Activated T-helper 2 cell treated with anti-CD3 and anti-CD28 coated beads, Interferon-gamma antibody, Interleukin-2, Interleukin-4, amounts not matched to agents 10 μg/mL and 5 μg/mL and 100 μg/mL, durations not matched to agents 14 hours and 24 hours and 36 hours (primary cell): ENCODE measurements at regions not wholly inside any gene's neighbourhood (a gene's known extent, or its start where the extent isn't known, plus 50 kb on each side); places are given as distances from the start of the nearest gene placed in this dataset.
A peak's percentile ranks its signal among the peaks of the same experiment; 100 is the strongest.

Experiments used
- DNase-seq: peaks from one replicate; pipeline ENCODE4 v3.0.0; 2021; ENCODE audit warnings: low spot score
- H3K27ac Mint-ChIP-seq: one replicate; pipeline ENCODE4 v1.8.0; 2021; ENCODE audit warnings: mixed read lengths
- H3K27me3 Mint-ChIP-seq: one replicate; pipeline ENCODE4 v1.8.0; 2021; ENCODE audit warnings: low read depth, mixed read lengths
- H3K36me3 Mint-ChIP-seq: one replicate; pipeline ENCODE4 v1.8.0; 2021; ENCODE audit warnings: low read depth, mixed read lengths
- H3K4me1 Mint-ChIP-seq: one replicate; pipeline ENCODE4 v1.8.0; 2021; ENCODE audit warnings: low read depth, mixed read lengths
- H3K4me3 Mint-ChIP-seq: one replicate; pipeline ENCODE4 v1.8.0; 2021; ENCODE audit warnings: low read depth, mild to moderate bottlenecking, moderate library complexity, mixed read lengths
- H3K9me3 Mint-ChIP-seq: one replicate; pipeline ENCODE4 v1.8.0; 2021; ENCODE audit warnings: mixed read lengths
- intact Hi-C: fragments of 100-400 bp; cut with micrococcal nuclease; formaldehyde crosslinking; loops from one replicate; pipeline ENCODE4 v1.15.1; 2023

GRCh38 chr6:14626556-14626955, 509.0 kb downstream of the CD83 start:
- H3K27ac Mint-ChIP-seq: no peak overlapping the region
- H3K36me3 Mint-ChIP-seq: peaks cover 11% of the 10 kb centered on the region
- DNase-seq: no peak
- intact Hi-C loops: no loop called here
- H3K27me3 Mint-ChIP-seq: no peaks in the 10 kb centered on the region
- no peaks in the 10 kb centered on the region for H3K9me3 Mint-ChIP-seq
- peaks cover 13% of the 10 kb centered on the region for H3K4me1 Mint-ChIP-seq
- H3K4me3 Mint-ChIP-seq: no peak overlapping the region

- H3K27ac Mint-ChIP-seq: no peak overlapping the region
- no peak overlapping the region for H3K4me3 Mint-ChIP-seq
- peaks cover 25% of the 10 kb centered on the region for H3K4me1 Mint-ChIP-seq
- peaks cover 11% of the 10 kb centered on the region for H3K36me3 Mint-ChIP-seq
- H3K27me3 Mint-ChIP-seq: no peaks in the 10 kb centered on the region
- no peak for DNase-seq
- intact Hi-C loops: no loop called here
- no peaks in the 10 kb centered on the region for H3K9me3 Mint-ChIP-seq
Observed at GRCh38 chr6:14630016-14630415, 512.4 kb downstream of the CD83 start.

DNA sequence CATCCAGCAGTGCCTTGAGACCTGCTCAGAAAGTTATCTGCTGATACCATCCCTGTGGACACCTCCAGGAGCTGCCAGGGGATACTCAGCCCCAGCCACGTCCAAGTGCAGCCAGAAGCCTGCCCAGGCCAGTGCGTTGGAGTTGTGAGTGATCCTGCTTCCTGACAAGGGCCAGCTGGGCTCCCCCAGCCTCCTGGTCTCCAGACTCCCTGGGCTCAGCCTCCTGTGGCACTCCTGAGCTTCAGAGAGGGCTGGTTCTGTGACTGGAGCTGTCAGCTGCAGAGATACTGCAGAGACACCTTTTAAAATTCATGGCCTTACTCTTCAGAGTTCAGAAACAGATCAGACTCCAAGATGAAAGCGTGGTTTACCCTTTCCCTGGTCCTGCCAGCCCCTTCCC, 515.9 kb downstream of the CD83 start:
- H3K4me1 Mint-ChIP-seq: peaks cover 48% of the 10 kb centered on the region
- H3K36me3 Mint-ChIP-seq: no peaks in the 10 kb centered on the region
- intact Hi-C loops: no loop called here
- no peak for DNase-seq
- H3K27ac Mint-ChIP-seq: no peak overlapping the region
- H3K27me3 Mint-ChIP-seq: no peaks in the 10 kb centered on the region
- no peaks in the 10 kb centered on the region for H3K9me3 Mint-ChIP-seq
- H3K4me3 Mint-ChIP-seq: no peak overlapping the region

GRCh38 chr6:14634072-14634471, 516.5 kb downstream of the CD83 start:
- intact Hi-C loops: no loop called here
- H3K27ac Mint-ChIP-seq: no peak overlapping the region
- no peak for DNase-seq
- H3K4me3 Mint-ChIP-seq: no peak overlapping the region
- no peaks in the 10 kb centered on the region for H3K9me3 Mint-ChIP-seq
- H3K4me1 Mint-ChIP-seq: peaks cover 54% of the 10 kb centered on the region
- no peaks in the 10 kb centered on the region for H3K36me3 Mint-ChIP-seq
- no peaks in the 10 kb centered on the region for H3K27me3 Mint-ChIP-seq

DNA sequence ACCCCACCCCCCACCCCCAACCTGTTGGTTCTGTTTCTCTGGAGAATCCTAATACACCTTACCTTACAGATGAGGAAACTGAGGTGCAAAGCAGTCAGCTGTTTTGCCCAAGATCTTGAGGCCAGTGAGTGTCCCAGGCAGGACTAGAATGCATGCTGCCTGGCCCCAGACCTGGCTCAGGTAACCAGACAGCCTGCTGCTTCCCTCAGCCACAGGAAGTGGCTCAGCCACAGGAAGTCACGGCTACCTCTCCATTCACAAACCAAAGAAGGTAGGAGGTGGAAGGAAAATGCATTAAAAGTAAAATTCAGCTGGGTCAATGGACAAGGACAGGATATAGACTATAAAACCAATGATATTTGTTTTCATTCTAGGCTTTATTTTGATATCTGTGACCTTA, 517.6 kb downstream of the CD83 start:
- Mint-ChIP-seq H3K4me1 (peaks cover 60% of the 10 kb centered on the region), H3K27ac (peak overlapping the region; percentile 67), H3K27me3 (no peaks in the 10 kb centered on the region), H3K9me3 (no peaks in the 10 kb centered on the region), H3K4me3 (peak overlapping the region; percentile 37), H3K36me3 (no peaks in the 10 kb centered on the region)
- DNase-seq: peak; percentile 41
- intact Hi-C loops: loop anchor here (1.0 to 5.0 kb wide), 2 partner anchors 93 to 424 kb away; no protein-coding TSS in a partner anchor

DNA sequence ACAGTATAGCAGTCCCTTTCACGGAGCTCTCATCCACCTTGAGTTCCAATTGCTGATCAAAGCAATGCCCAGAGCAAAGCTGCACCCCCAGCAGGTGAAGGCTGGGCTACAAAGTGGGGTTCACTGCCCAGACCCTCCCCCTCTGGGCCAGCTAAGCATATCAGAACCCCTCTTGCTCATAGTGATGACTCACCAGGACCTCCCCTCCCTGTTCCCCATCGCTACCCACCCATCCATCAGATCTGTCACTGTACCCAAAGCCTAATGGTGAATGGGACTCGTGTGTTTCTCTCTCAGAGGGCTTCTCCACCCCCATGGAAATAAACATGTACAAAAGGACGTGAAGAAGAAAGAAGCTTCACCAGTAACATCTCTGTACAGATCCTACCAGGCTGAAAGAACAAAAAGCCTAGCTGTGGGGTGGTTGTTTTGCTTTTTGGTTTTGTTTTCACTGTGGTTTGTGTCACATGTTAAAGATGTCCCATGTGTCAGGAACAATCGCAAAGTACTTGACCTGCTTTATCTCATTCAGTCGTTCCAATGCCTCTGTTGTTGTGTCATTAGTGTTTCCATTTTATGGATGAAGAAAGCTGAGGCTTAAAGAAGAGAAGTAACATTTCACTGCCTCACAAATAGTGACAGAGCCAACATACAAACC, 518.5 kb downstream of the CD83 start:
- Mint-ChIP-seq H3K4me3 (peak overlapping the region; percentile 27), H3K36me3 (no peaks in the 10 kb centered on the region)
- intact Hi-C loops: loop anchor here (1.0 to 5.0 kb wide), 4 partner anchors 21 to 425 kb away; no protein-coding TSS in a partner anchor

GRCh38 chr6:14638435-14638905, 520.9 kb downstream of the CD83 start:
- intact Hi-C loops: loop anchor here (5.0 kb wide), 1 partner anchor 96 kb away; no protein-coding TSS in a partner anchor

More for the DNA sequence above, 518.5 kb downstream of the CD83 start:
- no peak for DNase-seq
- Mint-ChIP-seq H3K9me3 (no peaks in the 10 kb centered on the region), H3K27me3 (peaks cover 3% of the 10 kb centered on the region), H3K4me1 (peaks cover 63% of the 10 kb centered on the region), H3K27ac (peak overlapping the region; percentile 84)

DNA sequence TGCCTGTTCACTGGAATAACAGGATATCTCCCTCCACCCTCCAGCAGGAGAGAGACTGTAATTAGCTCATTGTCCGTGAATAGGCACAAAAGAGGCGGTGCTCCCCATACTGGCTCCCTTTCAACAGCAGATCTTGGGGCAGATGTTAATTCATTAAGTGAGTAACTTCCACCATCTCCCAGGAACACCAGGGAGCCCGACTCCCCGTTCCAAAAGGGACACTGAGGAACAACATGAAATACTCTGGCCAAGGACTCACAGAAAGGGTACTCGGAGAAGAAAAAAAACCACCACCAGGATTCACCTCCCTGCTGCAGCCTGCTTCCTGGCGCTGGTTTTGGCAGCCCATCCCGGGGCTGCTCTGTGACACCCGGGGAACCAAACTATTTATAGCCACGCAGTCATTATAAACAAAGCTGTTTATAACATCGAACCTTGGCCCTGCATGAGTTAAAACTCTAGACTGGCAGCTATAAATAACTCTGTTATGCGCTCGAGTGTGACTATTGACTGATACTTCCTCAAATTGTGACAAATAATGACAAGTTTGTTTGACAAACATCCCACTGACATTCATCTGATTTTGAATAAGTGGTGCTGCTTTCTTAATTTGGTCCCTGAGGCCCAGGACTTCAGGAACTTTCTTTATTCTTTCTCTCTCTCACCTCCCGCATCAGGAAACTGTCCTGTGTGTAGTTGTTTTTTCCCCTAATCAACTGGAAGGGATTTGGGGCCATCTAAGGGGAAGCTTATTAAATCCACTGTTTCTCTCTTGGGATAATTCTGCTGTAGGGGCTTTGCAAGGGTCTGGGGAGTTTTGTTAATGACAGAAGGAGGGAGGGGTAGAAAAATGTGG, 521.6 kb downstream of the CD83 start:
- intact Hi-C loops: loop anchor here (5.0 kb wide), 1 partner anchor 97 kb away; no protein-coding TSS in a partner anchor
- peaks cover 74% of the 10 kb centered on the region for H3K4me1 Mint-ChIP-seq
- H3K27me3 Mint-ChIP-seq: peaks cover 3% of the 10 kb centered on the region
- no peak for DNase-seq
- peaks cover 2% of the 10 kb centered on the region for H3K36me3 Mint-ChIP-seq
- no peak overlapping the region for H3K4me3 Mint-ChIP-seq
- H3K27ac Mint-ChIP-seq: no peak overlapping the region
- no peaks in the 10 kb centered on the region for H3K9me3 Mint-ChIP-seq

More at GRCh38 chr6:14638435-14638905, 520.9 kb downstream of the CD83 start:
- no peak overlapping the region for H3K27ac Mint-ChIP-seq
- peaks cover 2% of the 10 kb centered on the region for H3K36me3 Mint-ChIP-seq
- H3K27me3 Mint-ChIP-seq: peaks cover 3% of the 10 kb centered on the region
- H3K9me3 Mint-ChIP-seq: no peaks in the 10 kb centered on the region
- no peak for DNase-seq
- no peak overlapping the region for H3K4me3 Mint-ChIP-seq
- peaks cover 79% of the 10 kb centered on the region for H3K4me1 Mint-ChIP-seq

GRCh38 chr6:14639983-14640599, 522.5 kb downstream of the CD83 start:
- intact Hi-C loops: loop anchor here (5.0 kb wide), 2 partner anchors 92 to 98 kb away; no protein-coding TSS in a partner anchor
- H3K27ac Mint-ChIP-seq: no peak overlapping the region
- peaks cover 67% of the 10 kb centered on the region for H3K4me1 Mint-ChIP-seq
- H3K9me3 Mint-ChIP-seq: no peaks in the 10 kb centered on the region
- no peak for DNase-seq
- no peak overlapping the region for H3K4me3 Mint-ChIP-seq
- peaks cover 2% of the 10 kb centered on the region for H3K36me3 Mint-ChIP-seq
- H3K27me3 Mint-ChIP-seq: peaks cover 3% of the 10 kb centered on the region

DNA sequence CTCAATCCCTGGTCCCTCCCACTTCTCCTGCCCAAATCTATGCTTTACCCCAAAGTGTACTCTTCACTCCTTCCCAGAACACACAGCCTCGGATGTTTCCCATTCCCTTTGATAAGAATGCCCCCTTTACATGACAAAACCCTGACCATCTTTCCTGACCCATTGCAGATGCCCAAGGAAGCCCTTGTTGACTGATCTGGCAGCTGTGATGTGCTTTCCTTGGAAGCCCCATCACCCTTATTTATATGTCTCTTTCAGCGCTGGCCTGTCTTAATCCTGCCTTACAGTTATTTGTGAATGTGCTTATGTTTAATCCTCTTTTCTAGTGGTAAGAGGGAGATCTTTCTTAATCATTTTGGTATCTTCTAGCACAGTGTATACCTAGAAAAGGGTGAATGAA, 523.1 kb downstream of the CD83 start:
- H3K9me3 Mint-ChIP-seq: no peaks in the 10 kb centered on the region
- intact Hi-C loops: loop anchor here (5.0 kb wide), 1 partner anchor 92 kb away; no protein-coding TSS in a partner anchor
- peaks cover 61% of the 10 kb centered on the region for H3K4me1 Mint-ChIP-seq
- H3K36me3 Mint-ChIP-seq: peaks cover 2% of the 10 kb centered on the region
- no peak for DNase-seq
- H3K27me3 Mint-ChIP-seq: peaks cover 3% of the 10 kb centered on the region
- no peak overlapping the region for H3K4me3 Mint-ChIP-seq
- H3K27ac Mint-ChIP-seq: no peak overlapping the region

GRCh38 chr6:14641423-14642135, 524.0 kb downstream of the CD83 start:
- H3K27me3 Mint-ChIP-seq: peaks cover 3% of the 10 kb centered on the region
- H3K27ac Mint-ChIP-seq: no peak overlapping the region
- H3K36me3 Mint-ChIP-seq: peaks cover 2% of the 10 kb centered on the region
- no peaks in the 10 kb centered on the region for H3K9me3 Mint-ChIP-seq
- no peak overlapping the region for H3K4me3 Mint-ChIP-seq
- H3K4me1 Mint-ChIP-seq: peaks cover 52% of the 10 kb centered on the region
- intact Hi-C loops: loop anchor here (2.0 to 5.0 kb wide), 2 partner anchors 19 to 91 kb away; no protein-coding TSS in a partner anchor
- DNase-seq: no peak

- DNase-seq: no peak
- no peak overlapping the region for H3K4me3 Mint-ChIP-seq
- intact Hi-C loops: loop anchor here (2.0 to 5.0 kb wide), 2 partner anchors 19 to 90 kb away; no protein-coding TSS in a partner anchor
- peaks cover 3% of the 10 kb centered on the region for H3K27me3 Mint-ChIP-seq
- H3K4me1 Mint-ChIP-seq: peaks cover 47% of the 10 kb centered on the region
- H3K9me3 Mint-ChIP-seq: no peaks in the 10 kb centered on the region
- H3K27ac Mint-ChIP-seq: no peak overlapping the region
- peaks cover 2% of the 10 kb centered on the region for H3K36me3 Mint-ChIP-seq
Observed at GRCh38 chr6:14642136-14642505, 524.5 kb downstream of the CD83 start.
